HG02973 (cell line): ENCODE measurements at regions not wholly inside any gene's neighbourhood (a gene's known extent, or its start where the extent isn't known, plus 50 kb on each side); places are given as distances from the start of the nearest gene placed in this dataset.
"Not testable (repeated sequence)": the region's sequence is repeated elsewhere in the genome, so short reads cannot be mapped to it uniquely, and the experiment has no call there.

Experiments used
- ATAC-seq: cut with Tn5 transposase; IDR thresholded peaks from one replicate; pipeline ENCODE4 v1.9.1; 2021; ENCODE audit warnings: moderate library complexity; ENCODE audit not compliant: unreplicated experiment

DNA sequence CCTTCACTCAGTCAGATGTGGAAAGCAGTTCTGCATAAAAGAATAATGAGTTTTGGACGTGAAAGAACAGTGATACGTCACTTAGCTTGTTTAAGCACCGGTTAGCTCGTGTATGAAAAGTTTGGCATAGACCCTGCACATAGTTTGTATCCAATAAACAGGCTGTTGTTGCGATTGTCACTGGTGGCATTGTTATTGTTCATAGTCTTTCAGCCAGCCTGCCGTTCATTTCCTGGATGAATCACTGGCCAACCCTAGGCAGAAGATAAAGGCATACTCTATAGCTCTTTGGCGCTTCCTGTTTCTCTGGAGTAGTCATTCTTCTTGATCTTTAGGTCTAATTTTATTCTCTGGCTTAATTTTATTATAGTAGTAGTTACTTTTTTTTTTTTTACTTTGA, 57.8 kb upstream of the ANKRD30A start:
- no peak for ATAC-seq

DNA sequence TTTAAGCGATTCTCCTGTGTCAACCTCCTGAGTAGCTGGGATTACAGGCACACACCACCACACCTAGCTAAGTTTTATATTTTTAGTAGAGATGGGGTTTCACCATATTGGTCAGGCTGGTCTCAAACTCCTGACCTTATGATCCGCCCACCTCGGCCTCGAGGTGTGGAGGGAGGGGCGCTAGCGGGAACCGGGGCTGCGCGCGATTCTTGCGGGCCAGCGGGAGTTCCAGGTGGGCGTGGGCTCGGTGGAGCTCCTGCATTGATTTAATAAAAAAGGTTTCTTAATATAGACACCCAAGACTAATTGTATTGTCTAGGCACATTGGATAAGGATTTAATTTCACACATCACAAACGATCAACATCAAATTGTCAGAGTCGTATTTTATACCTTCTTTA, 63.1 kb upstream of the ANKRD30A start:
- not testable (repeated sequence) for ATAC-seq

DNA sequence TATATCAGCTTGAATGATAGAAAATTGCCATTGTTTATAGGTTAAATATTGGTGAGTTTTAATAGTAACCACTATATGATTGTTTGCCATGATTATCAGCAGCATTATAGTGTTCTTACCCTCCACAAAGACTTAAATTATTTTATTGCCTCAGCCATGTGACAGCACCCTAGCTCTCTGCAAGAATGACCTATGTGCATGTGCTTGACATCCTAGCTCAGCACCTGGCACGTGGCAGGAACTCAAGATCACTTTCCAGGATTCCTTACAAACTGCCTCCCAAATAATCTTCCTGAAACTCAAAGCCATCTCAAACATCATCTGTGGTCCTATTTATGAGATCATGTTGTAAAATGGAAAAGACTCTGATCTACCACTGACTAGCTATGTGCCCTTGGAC, 68.1 kb upstream of the ANKRD30A start:
- ATAC-seq, result no peak

DNA sequence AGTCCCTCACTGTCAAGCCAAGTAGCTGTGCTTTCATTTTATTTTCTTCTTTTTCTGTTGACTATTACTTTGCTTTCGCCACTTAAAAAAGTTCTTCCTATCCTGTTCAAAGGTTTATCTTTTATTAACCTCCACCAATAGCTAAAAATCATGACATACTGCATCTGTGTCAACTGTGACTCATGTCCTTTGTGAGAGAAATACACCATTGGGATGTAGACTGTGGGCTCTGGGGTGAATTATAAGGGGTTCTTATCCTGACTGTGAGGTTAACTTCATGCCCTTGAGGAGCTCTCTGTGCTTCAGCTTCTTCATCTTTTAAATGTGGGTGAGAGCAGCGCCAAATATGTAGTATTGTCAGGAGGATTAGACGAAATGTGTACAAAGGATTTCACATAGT, 71.9 kb upstream of the ANKRD30A start:
- ATAC-seq, result no peak

DNA sequence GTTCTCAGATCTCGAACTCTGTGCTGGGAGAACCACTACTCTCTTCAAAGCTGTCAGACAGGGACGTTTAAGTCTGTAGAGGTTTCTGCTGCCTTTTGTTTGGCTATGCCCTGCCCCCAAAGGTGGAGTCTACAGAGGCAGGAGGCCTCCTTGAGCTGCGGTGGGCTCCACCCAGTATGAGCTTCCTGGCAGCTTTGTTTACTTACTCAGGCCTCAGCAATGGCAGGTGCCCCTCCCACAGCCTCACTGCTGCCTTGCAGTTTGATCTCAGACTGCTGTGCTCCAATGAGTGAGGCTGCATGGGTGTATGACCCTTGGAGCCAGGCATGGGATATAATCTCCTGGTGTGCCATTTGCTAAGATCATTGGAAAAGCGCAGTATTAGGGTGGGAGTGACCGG, 75.4 kb upstream of the ANKRD30A start:
- not testable (repeated sequence) for ATAC-seq

DNA sequence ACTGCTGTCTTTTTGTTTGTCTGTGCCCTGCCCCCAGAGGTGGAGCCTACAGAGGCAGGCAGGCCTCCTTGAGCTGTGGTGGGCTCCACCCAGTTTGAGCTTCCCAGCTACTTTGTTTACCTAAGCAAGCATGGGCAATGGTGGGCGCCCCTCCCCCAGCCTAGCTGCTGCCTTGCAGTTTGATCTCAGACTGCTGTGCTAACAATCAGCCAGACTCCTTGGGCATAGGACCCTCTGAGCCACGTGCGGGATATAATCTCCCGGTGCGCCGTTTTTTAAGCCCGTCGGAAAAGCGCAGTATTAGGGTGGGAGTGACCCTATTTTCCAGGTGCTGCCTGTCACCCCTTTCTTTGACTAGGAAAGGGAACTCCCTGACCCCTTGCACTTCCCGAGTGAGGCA, 81.1 kb upstream of the ANKRD30A start:
- ATAC-seq, result not testable (repeated sequence)

DNA sequence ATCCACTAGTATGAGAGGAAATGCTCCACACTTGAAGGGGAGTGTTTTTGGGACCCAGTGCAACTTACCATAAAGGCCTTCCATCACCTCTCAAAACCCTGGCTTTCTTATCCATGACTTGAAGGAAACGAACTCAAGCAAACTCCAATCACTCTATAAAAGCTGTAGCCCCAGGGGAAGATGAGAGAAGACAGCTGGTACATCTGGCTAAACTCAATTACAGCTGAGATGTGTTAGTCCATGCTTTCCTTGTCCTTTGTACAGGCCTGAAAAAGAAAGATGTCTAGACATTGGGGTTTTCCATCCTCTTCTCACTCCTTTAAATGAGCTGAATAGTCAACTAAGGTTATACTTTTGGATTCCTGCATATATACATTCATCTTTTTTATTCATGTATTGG, 89.5 kb upstream of the ANKRD30A start:
- ATAC-seq, result no peak

DNA sequence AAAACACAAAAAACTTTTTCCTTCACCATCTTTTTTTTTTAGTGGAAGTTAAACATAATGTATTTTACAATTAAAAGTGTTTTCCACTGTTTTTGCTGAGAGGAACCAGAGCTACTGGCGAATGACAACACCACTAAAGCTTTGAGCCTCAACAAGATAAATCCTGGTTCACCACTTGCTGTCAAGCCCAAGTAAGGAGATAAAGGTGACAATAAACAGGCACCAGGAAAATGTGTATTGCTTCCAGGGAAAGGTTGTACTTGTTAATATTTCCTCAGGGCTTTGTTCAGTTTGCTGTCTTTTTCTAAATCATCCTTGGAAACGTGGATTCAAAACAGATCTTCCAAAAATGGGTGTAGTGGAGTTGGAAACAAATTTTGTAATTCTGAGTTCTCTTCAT, 109.9 kb upstream of the ANKRD30A start:
- ATAC-seq, result no peak

DNA sequence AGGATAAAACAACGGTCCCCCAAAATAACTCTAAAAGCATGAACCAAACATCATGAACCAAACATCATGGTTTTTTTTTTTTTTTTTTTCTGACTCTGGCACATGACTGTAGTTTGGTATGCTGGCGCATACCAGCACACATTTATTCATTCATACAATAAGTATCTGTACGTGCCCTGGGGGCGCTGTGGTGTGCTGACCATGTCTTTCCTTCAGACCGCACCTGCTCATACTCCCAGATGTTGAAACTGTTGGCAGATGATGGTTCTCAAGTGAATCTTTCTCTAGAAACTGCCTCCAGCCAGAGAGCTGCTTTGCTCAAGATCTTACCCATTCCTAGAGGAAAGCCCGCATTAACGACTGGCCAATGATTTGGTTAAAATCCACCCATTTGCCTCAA, 114.7 kb upstream of the ANKRD30A start:
- ATAC-seq, result no peak

DNA sequence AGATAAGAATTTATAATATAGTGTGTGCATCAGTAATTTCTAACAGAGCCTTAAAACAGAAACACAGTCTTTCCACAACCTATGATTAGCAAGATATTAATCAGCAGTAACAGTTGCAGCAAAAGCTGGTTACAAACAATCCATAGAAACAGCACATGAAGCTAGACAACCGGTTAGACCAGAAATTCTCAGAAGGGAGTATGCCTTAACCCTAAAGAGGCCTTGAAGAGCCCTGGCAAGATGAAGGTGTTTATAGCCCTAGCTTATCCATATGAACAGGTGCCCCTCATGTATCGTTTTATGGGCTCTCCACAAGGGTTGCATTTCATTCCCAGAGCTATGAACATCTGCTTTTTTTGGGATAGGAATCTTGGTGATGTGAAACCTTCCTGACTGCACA, 117.1 kb upstream of the ANKRD30A start:
- ATAC-seq, result not testable (repeated sequence)

DNA sequence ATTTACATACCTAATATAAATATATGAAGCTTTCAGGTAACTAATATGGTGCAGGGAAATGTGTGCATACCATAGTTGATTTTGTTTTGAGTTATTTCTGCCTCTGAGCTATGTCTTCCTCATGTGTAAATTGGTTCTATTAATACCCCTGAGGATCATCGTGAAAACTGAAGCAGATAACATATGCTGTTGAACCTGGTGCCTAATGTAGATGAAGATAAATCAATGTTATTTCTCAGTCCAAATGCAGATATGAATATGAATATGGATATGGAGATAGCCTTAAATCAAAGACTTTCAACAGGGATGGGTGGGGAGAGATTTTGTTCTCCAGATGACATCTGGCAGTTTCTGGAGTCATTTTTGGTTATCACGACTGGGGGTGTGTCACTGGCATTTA, 122.3 kb upstream of the ANKRD30A start:
- no peak for ATAC-seq

DNA sequence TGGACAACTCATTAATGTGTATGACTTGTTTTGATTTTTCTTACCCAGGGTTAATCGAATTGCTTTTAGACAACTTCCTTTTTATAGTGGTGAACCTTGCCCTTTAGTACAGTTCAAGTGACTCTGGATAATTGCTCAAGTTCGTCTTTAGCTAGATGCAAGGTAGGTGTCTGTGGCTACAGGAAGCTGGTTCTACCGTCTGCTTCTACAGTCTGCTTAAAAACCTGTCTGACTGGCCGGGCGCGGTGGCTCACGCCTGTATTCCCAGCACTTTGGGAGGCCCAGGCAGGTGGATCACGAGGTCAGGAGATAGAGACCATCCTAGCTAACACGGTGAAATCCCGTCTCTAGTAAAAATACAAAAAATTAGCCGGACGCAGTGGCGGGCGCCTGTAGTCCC, 129.6 kb upstream of the ANKRD30A start:
- not testable (repeated sequence) for ATAC-seq

DNA sequence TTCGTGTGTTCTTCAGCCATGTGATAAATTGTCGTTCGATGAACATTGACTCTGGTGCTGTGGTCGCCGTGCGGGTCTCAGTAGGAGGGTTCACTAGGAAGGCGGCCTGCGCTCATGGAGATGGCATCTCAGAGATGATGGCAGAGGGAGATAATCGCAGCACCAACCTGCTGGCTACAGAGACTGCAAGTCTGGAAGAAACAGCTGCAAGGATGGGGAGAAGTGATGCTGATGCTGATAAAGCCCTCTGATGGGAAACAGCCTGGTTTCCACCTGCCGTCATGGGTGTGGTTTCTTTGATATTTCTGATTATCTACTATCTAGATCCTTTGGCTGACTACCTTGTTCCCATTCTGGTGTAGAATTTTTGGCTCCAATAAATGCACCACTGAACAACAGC, 130.5 kb upstream of the ANKRD30A start:
- no peak for ATAC-seq

DNA sequence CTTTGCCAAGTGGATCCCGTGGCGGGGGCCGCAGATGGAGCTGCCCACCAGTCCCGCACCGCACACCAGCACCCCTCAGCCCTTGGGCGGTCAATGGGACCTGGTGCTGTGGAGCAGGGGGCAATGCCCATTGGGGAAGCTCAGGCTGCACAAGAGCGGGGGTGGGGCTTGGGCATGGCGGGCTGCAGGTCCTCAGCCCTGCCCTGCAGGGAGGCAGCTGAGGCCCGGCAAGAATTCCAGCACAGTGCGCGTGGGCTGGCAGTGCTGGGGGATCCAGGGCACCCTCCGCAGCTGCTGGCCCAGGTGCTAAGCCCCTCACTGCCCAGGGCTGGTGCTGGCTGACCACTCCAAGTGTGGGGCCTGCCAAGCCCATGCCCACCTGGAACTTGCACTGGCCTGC, 136.2 kb upstream of the ANKRD30A start:
- ATAC-seq, result no peak

DNA sequence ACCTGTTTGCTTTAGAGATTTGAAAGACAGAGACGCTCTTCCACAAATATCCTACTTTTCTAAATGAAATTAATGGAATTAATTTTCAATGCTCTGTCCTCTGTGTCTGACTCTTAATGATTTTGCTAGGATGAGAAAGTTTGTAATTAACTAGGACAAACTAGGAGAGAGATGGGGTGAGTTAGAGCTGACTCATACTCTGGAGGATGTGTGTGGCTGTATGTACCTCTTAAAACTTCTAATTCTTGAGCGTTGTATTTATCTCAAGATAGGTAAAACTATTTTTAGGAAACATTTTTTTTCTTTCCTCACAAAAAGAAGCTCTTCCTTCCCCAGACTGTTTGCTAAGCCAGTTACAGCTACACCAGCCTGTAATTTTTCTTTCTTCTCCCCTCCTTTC, 178.8 kb upstream of the ANKRD30A start:
- ATAC-seq, result no peak

DNA sequence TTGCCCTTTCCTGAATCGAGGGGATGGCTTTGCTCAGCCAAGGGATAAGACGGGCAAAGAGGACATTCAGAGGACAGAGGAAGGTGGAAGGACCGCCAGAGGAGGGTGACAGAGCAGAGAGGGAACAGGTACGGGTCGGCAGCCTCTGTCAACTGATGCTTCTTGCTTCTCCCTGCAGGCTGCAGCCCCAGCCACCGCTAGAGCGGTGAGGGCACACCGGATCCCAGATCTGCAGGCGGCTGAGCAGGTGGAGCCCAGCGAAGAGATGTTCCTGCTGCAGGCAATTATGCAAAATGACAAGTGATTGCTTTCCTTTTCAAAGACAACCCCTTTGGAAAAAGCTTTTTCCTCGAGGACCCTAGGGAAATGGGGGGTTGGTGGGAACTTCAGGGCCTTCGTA, 181.9 kb upstream of the ANKRD30A start:
- no peak for ATAC-seq

DNA sequence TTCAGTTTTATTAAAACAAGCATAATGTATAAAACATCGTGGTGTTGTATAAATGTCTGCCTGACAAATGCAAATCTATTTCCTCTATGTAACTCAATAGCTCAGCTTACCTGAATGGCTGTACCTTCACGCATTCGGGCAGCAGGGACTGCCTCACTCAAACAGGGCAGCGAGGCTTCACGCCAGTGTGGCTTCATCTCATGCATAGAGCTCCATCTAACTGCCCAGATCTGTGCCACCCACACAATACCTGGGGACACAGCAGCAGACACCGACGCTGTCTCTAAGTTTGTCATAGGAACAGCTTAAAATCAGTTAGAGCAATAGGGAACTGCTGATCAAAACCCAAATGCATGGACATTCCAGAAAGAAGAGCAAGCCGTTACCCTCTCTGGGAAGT, 182.8 kb upstream of the ANKRD30A start:
- ATAC-seq, result no peak

DNA sequence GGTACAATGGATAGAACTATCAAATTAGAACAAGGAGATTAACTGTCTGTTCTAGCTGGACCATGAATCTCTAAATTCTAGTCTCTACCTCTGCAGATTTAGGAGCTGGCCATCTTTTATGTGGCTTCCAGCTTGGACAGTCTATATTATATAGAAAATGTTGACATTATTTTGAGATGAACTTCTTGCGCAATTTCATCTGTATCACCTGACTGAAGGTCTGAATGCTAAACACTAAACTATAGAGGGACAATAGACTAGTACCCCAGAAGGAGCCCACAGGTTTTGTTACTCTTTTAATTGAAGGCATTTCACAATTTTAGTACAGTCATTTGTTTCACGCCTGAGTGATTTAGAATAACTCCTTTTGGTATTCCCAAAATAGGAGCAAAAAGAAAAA, 222.4 kb upstream of the ANKRD30A start:
- ATAC-seq, result no peak

DNA sequence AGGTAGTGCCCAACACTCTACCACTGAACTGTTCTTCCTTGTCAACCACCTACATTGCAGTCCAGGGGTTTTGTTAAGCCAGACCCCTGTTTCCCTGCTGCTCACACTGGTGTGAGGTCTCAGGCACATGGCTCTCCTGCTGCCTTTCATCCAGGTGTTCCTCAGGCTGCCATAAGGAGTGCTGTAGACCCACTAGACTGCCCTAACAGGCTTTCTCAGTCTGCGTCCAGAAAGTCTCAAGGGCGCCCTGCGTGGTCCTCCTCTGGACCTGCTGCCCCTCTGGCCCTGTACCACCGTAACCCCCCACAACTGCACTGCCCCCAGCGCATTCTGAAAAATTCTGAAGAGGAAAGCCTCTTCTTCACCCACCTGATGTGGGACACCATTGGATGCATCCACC, 225.7 kb upstream of the ANKRD30A start:
- ATAC-seq, result no peak

DNA sequence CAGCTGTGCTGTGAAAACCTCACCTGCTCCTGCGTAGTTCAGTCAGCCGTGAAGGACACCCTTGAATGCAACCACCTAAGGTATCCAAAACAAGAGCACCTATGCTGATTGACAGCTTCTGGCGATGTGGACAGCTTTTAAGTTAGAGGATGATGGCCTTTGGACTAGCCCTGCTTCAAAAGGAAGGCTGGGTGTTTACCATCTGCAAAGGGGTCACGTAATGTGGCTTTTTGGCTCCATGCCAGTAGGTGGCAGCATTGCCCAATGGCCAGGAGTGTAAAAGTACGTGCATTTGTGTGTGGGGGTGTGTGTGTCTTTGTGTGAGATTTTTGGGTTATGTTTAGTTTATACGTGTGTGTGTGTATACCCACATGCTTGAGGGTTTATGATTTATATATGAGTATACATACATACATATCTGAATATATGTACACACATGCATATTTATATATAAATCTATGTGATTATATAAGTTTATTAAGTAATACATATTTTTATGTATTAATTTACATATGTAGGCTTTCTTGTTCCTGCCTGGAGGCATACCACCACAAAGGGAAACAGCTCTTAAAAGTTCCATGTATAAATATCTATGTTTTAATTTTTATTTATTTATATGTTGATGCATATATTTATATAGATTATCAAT, 236.3 kb upstream of the ANKRD30A start:
- no peak for ATAC-seq

DNA sequence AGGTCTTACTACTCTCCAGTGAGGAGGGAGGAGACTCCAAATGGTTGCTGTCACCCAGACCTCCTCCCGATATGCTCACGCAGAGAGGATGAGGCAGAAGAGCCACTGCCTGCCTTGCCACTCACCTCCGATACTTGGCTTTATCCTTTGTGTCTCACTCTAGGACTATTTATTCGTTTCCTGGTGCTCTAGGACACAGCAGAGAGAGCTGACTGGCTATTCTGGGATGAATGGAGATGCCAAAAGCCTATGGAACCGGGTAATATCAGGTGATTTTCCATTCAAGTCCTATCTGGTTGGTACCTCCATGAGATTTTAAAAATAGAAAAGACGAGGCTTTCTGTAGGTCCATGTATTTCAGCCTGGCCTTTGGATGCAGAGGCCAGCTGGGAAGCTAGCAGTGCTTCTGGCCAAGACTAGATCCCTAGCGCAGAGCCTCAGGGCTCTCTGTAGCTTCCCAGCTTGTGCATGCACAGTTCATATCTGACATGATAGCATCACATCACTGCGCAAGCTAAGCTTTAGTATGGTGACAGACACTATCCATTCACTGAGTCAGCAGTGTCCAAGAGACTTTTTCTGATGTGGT, 239.0 kb upstream of the ANKRD30A start:
- no peak for ATAC-seq

DNA sequence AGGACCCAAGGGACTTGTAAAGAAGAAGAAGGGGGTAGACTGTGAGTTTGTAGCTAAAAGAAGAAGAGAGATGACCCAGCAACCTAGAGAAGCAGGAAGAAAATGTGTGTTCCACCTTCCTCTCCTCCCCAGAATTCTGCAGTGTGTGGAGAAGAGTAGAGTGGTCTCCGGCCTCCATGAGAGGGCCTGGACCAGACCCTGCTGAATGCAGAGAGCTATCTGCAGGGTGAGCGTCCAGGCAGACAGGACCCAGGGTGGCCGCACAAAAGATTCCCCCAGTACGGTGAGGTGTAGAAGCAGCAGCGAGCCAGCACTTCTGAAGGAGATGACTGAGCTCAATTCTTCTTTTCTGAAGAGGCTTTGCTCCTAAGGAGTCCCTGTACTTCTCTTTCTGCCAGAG, 239.7 kb upstream of the ANKRD30A start:
- ATAC-seq, result no peak

DNA sequence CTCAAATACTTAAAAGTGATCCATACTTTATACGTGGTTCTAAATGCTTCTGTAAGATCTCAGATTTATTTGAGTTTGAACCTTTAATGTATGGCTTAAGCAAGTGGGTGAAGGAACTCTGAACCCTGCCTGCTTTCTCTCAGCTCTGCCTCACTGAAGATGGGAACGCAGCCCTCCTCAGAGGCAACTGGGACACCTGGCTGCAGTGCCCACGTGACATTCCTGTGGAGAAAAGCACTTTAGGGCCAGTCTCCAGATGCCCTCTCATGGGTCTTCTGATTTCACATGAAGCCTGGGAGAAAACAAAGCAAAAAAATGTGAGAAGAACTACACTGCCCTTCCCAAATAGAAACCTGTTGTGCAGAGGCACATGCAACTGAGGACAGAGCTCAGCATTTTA, 242.6 kb upstream of the ANKRD30A start:
- no peak for ATAC-seq
